ENCODE measurements at regions not wholly inside any gene's neighbourhood (a gene's known extent, or its start where the extent isn't known, plus 50 kb on each side); places are given as distances from the start of the nearest gene placed in this dataset.

DNA sequence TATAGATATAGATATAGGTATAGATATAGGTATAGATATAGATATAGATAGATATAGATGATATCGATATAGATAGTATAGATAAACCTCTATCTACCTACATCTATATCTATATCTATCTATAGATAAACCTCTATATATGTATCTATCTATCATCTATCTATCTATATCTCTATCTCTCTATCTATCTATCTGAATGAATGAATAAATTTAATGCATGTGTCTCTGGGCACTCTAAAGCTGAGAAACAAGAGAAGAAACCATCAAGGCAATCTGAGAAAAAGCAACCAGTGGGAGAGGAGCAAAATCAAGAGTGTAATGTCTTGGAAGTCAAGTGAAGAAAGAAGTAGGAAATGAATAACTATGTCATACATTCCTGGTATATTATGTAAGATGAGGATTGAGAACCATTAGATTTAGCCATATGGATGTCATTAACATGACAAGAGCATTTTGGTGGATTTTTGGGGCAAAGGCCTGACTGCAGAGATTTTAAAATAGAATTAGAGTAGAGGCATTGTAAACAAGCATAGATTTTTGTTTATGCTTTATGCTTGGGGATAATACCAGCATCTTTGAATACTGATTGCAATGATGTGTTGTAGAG is 1262.7 kb upstream of the MIR17HG start:
- H3K27ac ChIP-seq (ENCODE audit: low read length) = no peak overlapping the region
- H3K9me3 ChIP-seq (ENCODE audit: insufficient read depth, low read depth, low read length) = no peaks in the 10 kb centered on the region
- no peaks in the 10 kb centered on the region for H3K4me1 ChIP-seq (ENCODE audit: insufficient read depth, low read length)
- no peak overlapping the region for H3K4me3 ChIP-seq (ENCODE audit: low read length)
- no peaks in the 10 kb centered on the region for H3K27me3 ChIP-seq (ENCODE audit: insufficient read depth, low read length)
- no peaks in the 10 kb centered on the region for H3K36me3 ChIP-seq (ENCODE audit: insufficient read depth, low read depth, low read length)
- H3K9ac ChIP-seq (ENCODE audit: low read depth, low read length) = no peak overlapping the region

DNA sequence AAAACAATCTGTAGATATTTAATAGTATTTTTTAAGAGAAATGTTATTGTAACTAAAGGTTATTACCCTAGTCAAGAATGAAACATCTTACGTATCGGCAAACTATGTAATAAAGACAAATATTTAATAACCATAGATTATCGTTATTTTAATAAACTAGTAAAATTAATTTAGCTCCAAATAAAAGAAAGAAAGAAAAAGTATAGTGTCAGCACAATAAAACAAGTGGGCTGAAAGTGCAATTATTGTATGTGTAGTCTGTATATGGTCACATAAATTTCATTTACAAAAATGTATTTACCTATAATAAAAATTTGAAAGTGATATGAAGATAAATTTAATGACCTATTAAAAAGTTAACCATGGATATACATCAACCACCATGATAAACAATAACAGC is 1258.4 kb upstream of the MIR17HG start:
- no peak overlapping the region for H3K4me3 ChIP-seq (ENCODE audit: low read length)
- H3K27me3 ChIP-seq (ENCODE audit: insufficient read depth, low read length) = no peaks in the 10 kb centered on the region

GRCh38 chr13:90091611-90092010 is 1255.9 kb upstream of the MIR17HG start:
- Histone ChIP-seq H3K9me3 (ENCODE audit: insufficient read depth, low read depth, low read length) (no peaks in the 10 kb centered on the region), H3K4me1 (ENCODE audit: insufficient read depth, low read length) (no peaks in the 10 kb centered on the region), H3K36me3 (ENCODE audit: insufficient read depth, low read depth, low read length) (no peaks in the 10 kb centered on the region), H3K27me3 (ENCODE audit: insufficient read depth, low read length) (no peaks in the 10 kb centered on the region), H3K4me3 (ENCODE audit: low read length) (no peak overlapping the region), H3K27ac (ENCODE audit: low read length) (no peak overlapping the region), H3K9ac (ENCODE audit: low read depth, low read length) (no peak overlapping the region)

More for the DNA sequence above, 1258.4 kb upstream of the MIR17HG start:
- Histone ChIP-seq H3K9ac (ENCODE audit: low read depth, low read length) (no peak overlapping the region), H3K36me3 (ENCODE audit: insufficient read depth, low read depth, low read length) (no peaks in the 10 kb centered on the region), H3K9me3 (ENCODE audit: insufficient read depth, low read depth, low read length) (no peaks in the 10 kb centered on the region), H3K4me1 (ENCODE audit: insufficient read depth, low read length) (no peaks in the 10 kb centered on the region), H3K27ac (ENCODE audit: low read length) (no peak overlapping the region)

DNA sequence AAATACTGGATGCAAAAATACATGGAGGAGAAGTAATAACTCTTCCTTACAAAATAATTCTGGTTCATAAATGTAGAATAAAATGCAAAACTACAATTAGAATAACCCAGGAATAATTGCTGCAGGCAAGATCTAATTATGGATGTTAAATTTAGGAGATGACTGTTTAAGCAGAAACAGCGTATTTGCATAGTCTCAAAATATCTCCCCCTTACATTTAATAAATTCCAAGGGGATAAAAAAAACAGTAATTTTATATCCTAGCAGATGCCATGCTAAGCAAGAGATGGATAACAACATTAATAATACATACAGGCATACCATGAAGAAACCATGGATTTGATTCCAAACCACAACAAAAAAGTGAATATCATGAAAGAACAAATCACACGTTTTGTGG is 1253.1 kb upstream of the MIR17HG start:
- no peak overlapping the region for H3K27ac ChIP-seq (ENCODE audit: low read length)

DNA sequence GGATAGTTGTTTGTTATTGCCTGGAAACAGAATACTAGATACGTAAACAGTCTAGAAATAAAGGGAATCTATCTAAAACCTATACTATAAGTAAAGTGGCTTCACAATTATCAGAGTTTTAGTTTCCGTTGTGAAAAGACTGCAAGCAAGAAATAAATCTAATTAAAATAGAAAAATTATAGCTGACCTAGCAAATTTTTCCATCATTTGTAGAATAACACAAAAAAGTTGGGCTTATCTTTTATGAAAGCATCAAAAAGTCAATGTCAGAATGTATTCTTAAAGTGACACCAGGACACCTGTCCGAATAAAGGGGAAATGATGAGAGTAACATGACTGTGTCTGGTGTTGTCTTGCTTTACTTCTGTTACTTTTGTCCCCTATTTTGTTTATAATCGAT is 1248.9 kb upstream of the MIR17HG start:
- Histone ChIP-seq H3K4me3 (ENCODE audit: low read length) (no peak overlapping the region), H3K27me3 (ENCODE audit: insufficient read depth, low read length) (no peaks in the 10 kb centered on the region), H3K9me3 (ENCODE audit: insufficient read depth, low read depth, low read length) (no peaks in the 10 kb centered on the region), H3K4me1 (ENCODE audit: insufficient read depth, low read length) (no peaks in the 10 kb centered on the region), H3K9ac (ENCODE audit: low read depth, low read length) (no peak overlapping the region), H3K36me3 (ENCODE audit: insufficient read depth, low read depth, low read length) (no peaks in the 10 kb centered on the region), H3K27ac (ENCODE audit: low read length) (no peak overlapping the region)

More for the DNA sequence above, 1253.1 kb upstream of the MIR17HG start:
- no peaks in the 10 kb centered on the region for H3K27me3 ChIP-seq (ENCODE audit: insufficient read depth, low read length)
- H3K4me1 ChIP-seq (ENCODE audit: insufficient read depth, low read length) = no peaks in the 10 kb centered on the region
- no peaks in the 10 kb centered on the region for H3K9me3 ChIP-seq (ENCODE audit: insufficient read depth, low read depth, low read length)
- H3K36me3 ChIP-seq (ENCODE audit: insufficient read depth, low read depth, low read length) = no peaks in the 10 kb centered on the region
- no peak overlapping the region for H3K4me3 ChIP-seq (ENCODE audit: low read length)
- no peak overlapping the region for H3K9ac ChIP-seq (ENCODE audit: low read depth, low read length)

DNA sequence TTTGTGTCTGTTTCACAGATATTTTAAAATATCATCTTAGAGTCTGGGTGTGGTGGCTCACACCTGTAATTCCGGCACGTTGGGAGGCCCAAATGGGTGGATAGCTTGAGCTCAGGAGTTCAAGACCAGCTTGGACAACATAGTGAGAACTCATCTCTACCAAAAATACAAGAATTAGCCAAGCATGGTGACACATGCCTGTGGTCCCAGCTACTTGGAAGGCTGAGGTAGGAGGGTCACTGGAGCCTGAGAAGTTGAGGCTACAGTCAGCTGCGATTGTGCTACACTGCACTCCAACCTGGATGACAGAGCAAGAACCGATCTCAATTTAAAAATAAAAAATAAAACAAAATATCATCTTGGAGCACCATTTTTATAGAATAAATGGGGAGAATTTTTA is 1247.6 kb upstream of the MIR17HG start:
- H3K9ac ChIP-seq (ENCODE audit: low read depth, low read length) = no peak overlapping the region
- no peaks in the 10 kb centered on the region for H3K4me1 ChIP-seq (ENCODE audit: insufficient read depth, low read length)
- no peak overlapping the region for H3K27ac ChIP-seq (ENCODE audit: low read length)
- H3K36me3 ChIP-seq (ENCODE audit: insufficient read depth, low read depth, low read length) = no peaks in the 10 kb centered on the region
- no peak overlapping the region for H3K4me3 ChIP-seq (ENCODE audit: low read length)
- no peaks in the 10 kb centered on the region for H3K9me3 ChIP-seq (ENCODE audit: insufficient read depth, low read depth, low read length)
- no peaks in the 10 kb centered on the region for H3K27me3 ChIP-seq (ENCODE audit: insufficient read depth, low read length)

DNA sequence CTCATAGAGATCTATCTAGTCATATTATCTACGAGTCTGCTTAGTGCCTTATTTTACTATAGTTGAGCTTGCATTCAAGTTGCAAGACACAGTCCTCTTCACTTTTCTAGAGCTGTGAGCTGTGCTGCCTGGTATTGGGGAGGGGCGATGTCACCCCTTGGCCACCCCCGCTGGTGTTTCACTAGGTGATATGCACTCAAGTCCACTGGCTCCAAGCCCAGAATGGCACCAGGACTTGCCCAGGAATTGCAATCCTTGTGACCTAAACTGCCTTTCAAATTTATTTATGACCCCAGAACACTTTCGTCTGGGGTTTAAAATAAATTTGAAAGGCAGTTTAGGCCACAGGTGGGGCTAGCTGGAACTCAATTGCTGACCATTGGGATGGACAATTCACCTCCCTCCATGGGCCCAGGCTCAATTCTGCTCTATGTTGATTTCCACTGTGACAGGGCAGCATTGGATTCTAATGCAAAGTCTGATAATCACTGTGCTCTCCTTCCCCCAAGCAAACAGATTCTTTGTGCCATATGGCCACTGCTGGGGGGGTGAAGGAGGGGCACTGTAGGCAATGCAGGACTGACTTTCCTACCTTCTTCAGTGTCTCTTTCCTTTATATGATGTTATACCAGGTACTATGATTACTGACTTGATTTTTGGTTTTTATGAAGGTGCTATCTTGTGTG is 1244.2 kb upstream of the MIR17HG start:
- Histone ChIP-seq H3K9ac (ENCODE audit: low read depth, low read length) (no peak overlapping the region), H3K36me3 (ENCODE audit: insufficient read depth, low read depth, low read length) (no peaks in the 10 kb centered on the region), H3K27ac (ENCODE audit: low read length) (no peak overlapping the region), H3K9me3 (ENCODE audit: insufficient read depth, low read depth, low read length) (no peaks in the 10 kb centered on the region), H3K27me3 (ENCODE audit: insufficient read depth, low read length) (no peaks in the 10 kb centered on the region), H3K4me3 (ENCODE audit: low read length) (no peak overlapping the region), H3K4me1 (ENCODE audit: insufficient read depth, low read length) (no peaks in the 10 kb centered on the region)

GRCh38 chr13:90104764-90105163 is 1242.7 kb upstream of the MIR17HG start:
- H3K9me3 ChIP-seq (ENCODE audit: insufficient read depth, low read depth, low read length) = no peaks in the 10 kb centered on the region
- H3K36me3 ChIP-seq (ENCODE audit: insufficient read depth, low read depth, low read length) = no peaks in the 10 kb centered on the region
- H3K27ac ChIP-seq (ENCODE audit: low read length) = no peak overlapping the region
- H3K9ac ChIP-seq (ENCODE audit: low read depth, low read length) = no peak overlapping the region
- no peaks in the 10 kb centered on the region for H3K27me3 ChIP-seq (ENCODE audit: insufficient read depth, low read length)
- no peaks in the 10 kb centered on the region for H3K4me1 ChIP-seq (ENCODE audit: insufficient read depth, low read length)
- no peak overlapping the region for H3K4me3 ChIP-seq (ENCODE audit: low read length)

DNA sequence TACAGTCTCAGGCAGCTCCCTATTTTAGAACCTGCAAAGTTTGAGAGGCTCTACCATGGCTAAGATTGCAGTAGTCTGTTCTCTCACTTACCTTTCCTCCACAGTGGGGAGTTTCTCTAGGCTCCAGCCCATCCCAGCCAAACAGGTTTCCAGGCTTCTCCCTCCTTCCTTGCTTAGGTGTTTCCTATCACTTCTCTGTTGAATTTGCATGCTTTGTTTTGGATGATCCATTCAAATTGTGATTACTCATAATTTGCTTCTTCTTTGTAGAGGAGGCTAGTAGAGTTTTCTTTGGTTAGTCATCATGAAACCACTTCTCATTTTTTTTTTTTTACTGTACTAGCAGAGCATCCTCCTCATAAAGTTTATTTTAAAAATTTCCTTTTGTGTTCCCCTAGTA is 1242.2 kb upstream of the MIR17HG start:
- Histone ChIP-seq H3K4me3 (ENCODE audit: low read length) (no peak overlapping the region), H3K36me3 (ENCODE audit: insufficient read depth, low read depth, low read length) (no peaks in the 10 kb centered on the region), H3K9me3 (ENCODE audit: insufficient read depth, low read depth, low read length) (no peaks in the 10 kb centered on the region), H3K27ac (ENCODE audit: low read length) (no peak overlapping the region), H3K9ac (ENCODE audit: low read depth, low read length) (no peak overlapping the region), H3K4me1 (ENCODE audit: insufficient read depth, low read length) (no peaks in the 10 kb centered on the region), H3K27me3 (ENCODE audit: insufficient read depth, low read length) (no peaks in the 10 kb centered on the region)

- H3K27me3 ChIP-seq (ENCODE audit: insufficient read depth, low read length) = no peaks in the 10 kb centered on the region
- no peaks in the 10 kb centered on the region for H3K36me3 ChIP-seq (ENCODE audit: insufficient read depth, low read depth, low read length)
- H3K4me3 ChIP-seq (ENCODE audit: low read length) = no peak overlapping the region
- no peaks in the 10 kb centered on the region for H3K9me3 ChIP-seq (ENCODE audit: insufficient read depth, low read depth, low read length)
- H3K9ac ChIP-seq (ENCODE audit: low read depth, low read length) = no peak overlapping the region
- no peak overlapping the region for H3K27ac ChIP-seq (ENCODE audit: low read length)
- no peaks in the 10 kb centered on the region for H3K4me1 ChIP-seq (ENCODE audit: insufficient read depth, low read length)
Measured at GRCh38 chr13:90105849-90106496, 1241.5 kb upstream of the MIR17HG start.

- H3K9ac ChIP-seq (ENCODE audit: low read depth, low read length) = no peak overlapping the region
- no peaks in the 10 kb centered on the region for H3K27me3 ChIP-seq (ENCODE audit: insufficient read depth, low read length)
- no peaks in the 10 kb centered on the region for H3K4me1 ChIP-seq (ENCODE audit: insufficient read depth, low read length)
- H3K9me3 ChIP-seq (ENCODE audit: insufficient read depth, low read depth, low read length) = no peaks in the 10 kb centered on the region
- no peak overlapping the region for H3K4me3 ChIP-seq (ENCODE audit: low read length)
- H3K36me3 ChIP-seq (ENCODE audit: insufficient read depth, low read depth, low read length) = no peaks in the 10 kb centered on the region
- no peak overlapping the region for H3K27ac ChIP-seq (ENCODE audit: low read length)
Measured at GRCh38 chr13:90107661-90108060, 1239.8 kb upstream of the MIR17HG start.

- Histone ChIP-seq H3K36me3 (ENCODE audit: insufficient read depth, low read depth, low read length) (no peaks in the 10 kb centered on the region), H3K27me3 (ENCODE audit: insufficient read depth, low read length) (no peaks in the 10 kb centered on the region), H3K9ac (ENCODE audit: low read depth, low read length) (no peak overlapping the region), H3K4me3 (ENCODE audit: low read length) (no peak overlapping the region), H3K27ac (ENCODE audit: low read length) (no peak overlapping the region), H3K9me3 (ENCODE audit: insufficient read depth, low read depth, low read length) (no peaks in the 10 kb centered on the region), H3K4me1 (ENCODE audit: insufficient read depth, low read length) (no peaks in the 10 kb centered on the region)
Measured at GRCh38 chr13:90108547-90108946, 1238.9 kb upstream of the MIR17HG start.
